ENCODE measurements at regions not wholly inside any gene's neighbourhood (a gene's known extent, or its start where the extent isn't known, plus 50 kb on each side); places are given as distances from the start of the nearest gene placed in this dataset.
A peak's percentile ranks its signal among the peaks of the same experiment; 100 is the strongest.
"Not testable (repeated sequence)": the region's sequence is repeated elsewhere in the genome, so short reads cannot be mapped to it uniquely, and the experiment has no call there.

GRCh38 chr22:49702068-49702397, 125.6 kb downstream of the BRD1 start:
- Histone ChIP-seq H3K9me3 (ENCODE audit: low read length) (peaks cover 18% of the 10 kb centered on the region), H3K27me3 (ENCODE audit: low read length) (peaks cover 2% of the 10 kb centered on the region; the same call in 1 of the 2 replicates), H3K4me2 (ENCODE audit: low read depth, low read length, poor library complexity, severe bottlenecking) (no peak overlapping the region), H3K9ac (ENCODE audit: low read length) (no peak overlapping the region), H3K27ac (ENCODE audit: low read length) (no peak overlapping the region), H4K20me1 (ENCODE audit: insufficient read depth, low read depth, low read length) (no peaks in the 10 kb centered on the region), H3K36me3 (ENCODE audit: insufficient read depth, low read length) (no peaks in the 10 kb centered on the region; the same call in 1 of the 2 replicates), H3K9me2 (replicated peaks; ENCODE audit: insufficient read depth, low read length) (no peaks in the 10 kb centered on the region), H3K4me3 (ENCODE audit: low read length) (no peak overlapping the region), H3K79me2 (ENCODE audit: low read length) (no peaks in the 10 kb centered on the region), H2AFZ (ENCODE audit: low read length) (no peak overlapping the region), H3K4me1 (ENCODE audit: low read length) (peaks cover 8% of the 10 kb centered on the region)
- no peak for DNase-seq

GRCh38 chr22:49701380-49702067, 126.1 kb downstream of the BRD1 start:
- H3K4me1 ChIP-seq (ENCODE audit: low read length): peaks cover 8% of the 10 kb centered on the region
- peaks cover 18% of the 10 kb centered on the region for H3K9me3 ChIP-seq (ENCODE audit: low read length)
- no peaks in the 10 kb centered on the region for H3K9me2 ChIP-seq (replicated peaks; ENCODE audit: insufficient read depth, low read length)
- H3K4me2 ChIP-seq (ENCODE audit: low read depth, low read length, poor library complexity, severe bottlenecking): no peak overlapping the region
- peak; percentile 64 for DNase-seq
- H3K4me3 ChIP-seq (ENCODE audit: low read length): no peak overlapping the region
- H3K79me2 ChIP-seq (ENCODE audit: low read length): no peaks in the 10 kb centered on the region
- peaks cover 2% of the 10 kb centered on the region; the same call in 1 of the 2 replicates for H3K27me3 ChIP-seq (ENCODE audit: low read length)
- H3K9ac ChIP-seq (ENCODE audit: low read length): no peak overlapping the region
- H3K27ac ChIP-seq (ENCODE audit: low read length): no peak overlapping the region
- H4K20me1 ChIP-seq (ENCODE audit: insufficient read depth, low read depth, low read length): no peaks in the 10 kb centered on the region
- H2AFZ ChIP-seq (ENCODE audit: low read length): no peak overlapping the region
- no peaks in the 10 kb centered on the region; the same call in 1 of the 2 replicates for H3K36me3 ChIP-seq (ENCODE audit: insufficient read depth, low read length)

GRCh38 chr22:49699928-49700498, 127.7 kb downstream of the BRD1 start:
- Histone ChIP-seq H3K27ac (ENCODE audit: low read length) (no peak overlapping the region), H3K4me1 (ENCODE audit: low read length) (no peaks in the 10 kb centered on the region), H3K4me3 (ENCODE audit: low read length) (no peak overlapping the region), H3K9me2 (replicated peaks; ENCODE audit: insufficient read depth, low read length) (no peaks in the 10 kb centered on the region), H3K27me3 (ENCODE audit: low read length) (peaks cover 2% of the 10 kb centered on the region; the same call in 1 of the 2 replicates), H3K36me3 (ENCODE audit: insufficient read depth, low read length) (no peaks in the 10 kb centered on the region; the same call in 1 of the 2 replicates), H2AFZ (ENCODE audit: low read length) (no peak overlapping the region), H3K9ac (ENCODE audit: low read length) (no peak overlapping the region), H3K79me2 (ENCODE audit: low read length) (no peaks in the 10 kb centered on the region), H3K9me3 (ENCODE audit: low read length) (peaks cover 18% of the 10 kb centered on the region), H3K4me2 (ENCODE audit: low read depth, low read length, poor library complexity, severe bottlenecking) (no peak overlapping the region), H4K20me1 (ENCODE audit: insufficient read depth, low read depth, low read length) (no peaks in the 10 kb centered on the region)
- no peak for DNase-seq

GRCh38 chr22:49699476-49699875, 128.2 kb downstream of the BRD1 start:
- Histone ChIP-seq H3K36me3 (ENCODE audit: insufficient read depth, low read length) (no peaks in the 10 kb centered on the region; the same call in 1 of the 2 replicates), H3K4me2 (ENCODE audit: low read depth, low read length, poor library complexity, severe bottlenecking) (no peak overlapping the region), H4K20me1 (ENCODE audit: insufficient read depth, low read depth, low read length) (no peaks in the 10 kb centered on the region), H3K27ac (ENCODE audit: low read length) (no peak overlapping the region), H3K4me3 (ENCODE audit: low read length) (no peak overlapping the region), H3K79me2 (ENCODE audit: low read length) (no peaks in the 10 kb centered on the region), H3K4me1 (ENCODE audit: low read length) (no peaks in the 10 kb centered on the region), H2AFZ (ENCODE audit: low read length) (no peak overlapping the region), H3K27me3 (ENCODE audit: low read length) (peaks cover 2% of the 10 kb centered on the region; the same call in 1 of the 2 replicates), H3K9ac (ENCODE audit: low read length) (no peak overlapping the region), H3K9me3 (ENCODE audit: low read length) (peaks cover 18% of the 10 kb centered on the region), H3K9me2 (replicated peaks; ENCODE audit: insufficient read depth, low read length) (no peaks in the 10 kb centered on the region)
- DNase-seq: no peak

GRCh38 chr22:49698616-49699015, 129.1 kb downstream of the BRD1 start:
- not testable (repeated sequence) for H3K4me3 ChIP-seq (ENCODE audit: low read length); H3K27me3 ChIP-seq (ENCODE audit: low read length); H3K9me2 ChIP-seq (replicated peaks; ENCODE audit: insufficient read depth, low read length); H3K79me2 ChIP-seq (ENCODE audit: low read length); H3K27ac ChIP-seq (ENCODE audit: low read length); H4K20me1 ChIP-seq (ENCODE audit: insufficient read depth, low read depth, low read length); H2AFZ ChIP-seq (ENCODE audit: low read length); H3K4me2 ChIP-seq (ENCODE audit: low read depth, low read length, poor library complexity, severe bottlenecking); H3K4me1 ChIP-seq (ENCODE audit: low read length); DNase-seq; H3K36me3 ChIP-seq (ENCODE audit: insufficient read depth, low read length); H3K9ac ChIP-seq (ENCODE audit: low read length)
- peaks cover 18% of the 10 kb centered on the region for H3K9me3 ChIP-seq (ENCODE audit: low read length)

GRCh38 chr22:49697047-49697446, 130.6 kb downstream of the BRD1 start:
- no peak overlapping the region for H3K27ac ChIP-seq (ENCODE audit: low read length)
- no peak overlapping the region for H2AFZ ChIP-seq (ENCODE audit: low read length)
- no peaks in the 10 kb centered on the region for H4K20me1 ChIP-seq (ENCODE audit: insufficient read depth, low read depth, low read length)
- no peak overlapping the region for H3K4me2 ChIP-seq (ENCODE audit: low read depth, low read length, poor library complexity, severe bottlenecking)
- H3K79me2 ChIP-seq (ENCODE audit: low read length): no peaks in the 10 kb centered on the region
- H3K9me2 ChIP-seq (replicated peaks; ENCODE audit: insufficient read depth, low read length): no peaks in the 10 kb centered on the region
- no peak for DNase-seq
- H3K9ac ChIP-seq (ENCODE audit: low read length): no peak overlapping the region
- peaks cover 2% of the 10 kb centered on the region; the same call in 1 of the 2 replicates for H3K27me3 ChIP-seq (ENCODE audit: low read length)
- H3K4me1 ChIP-seq (ENCODE audit: low read length): no peaks in the 10 kb centered on the region
- H3K9me3 ChIP-seq (ENCODE audit: low read length): peaks cover 13% of the 10 kb centered on the region
- no peak overlapping the region for H3K4me3 ChIP-seq (ENCODE audit: low read length)
- H3K36me3 ChIP-seq (ENCODE audit: insufficient read depth, low read length): no peaks in the 10 kb centered on the region; the same call in 1 of the 2 replicates

- Histone ChIP-seq H3K9ac (ENCODE audit: low read length) (no peak overlapping the region), H3K4me3 (ENCODE audit: low read length) (no peak overlapping the region), H3K36me3 (ENCODE audit: insufficient read depth, low read length) (no peaks in the 10 kb centered on the region; the same call in 1 of the 2 replicates), H3K27ac (ENCODE audit: low read length) (no peak overlapping the region), H3K4me2 (ENCODE audit: low read depth, low read length, poor library complexity, severe bottlenecking) (no peak overlapping the region), H3K9me3 (ENCODE audit: low read length) (peaks cover 6% of the 10 kb centered on the region), H2AFZ (ENCODE audit: low read length) (no peak overlapping the region), H4K20me1 (ENCODE audit: insufficient read depth, low read depth, low read length) (no peaks in the 10 kb centered on the region), H3K9me2 (replicated peaks; ENCODE audit: insufficient read depth, low read length) (no peaks in the 10 kb centered on the region), H3K79me2 (ENCODE audit: low read length) (no peaks in the 10 kb centered on the region), H3K27me3 (ENCODE audit: low read length) (no peaks in the 10 kb centered on the region), H3K4me1 (ENCODE audit: low read length) (no peaks in the 10 kb centered on the region)
- DNase-seq: no peak
Observed at GRCh38 chr22:49694462-49695260, 133.0 kb downstream of the BRD1 start.

GRCh38 chr22:49693848-49694247, 133.8 kb downstream of the BRD1 start:
- Histone ChIP-seq H3K79me2 (ENCODE audit: low read length) (no peaks in the 10 kb centered on the region), H4K20me1 (ENCODE audit: insufficient read depth, low read depth, low read length) (no peaks in the 10 kb centered on the region), H3K9ac (ENCODE audit: low read length) (no peak overlapping the region), H3K27ac (ENCODE audit: low read length) (no peak overlapping the region), H3K9me2 (replicated peaks; ENCODE audit: insufficient read depth, low read length) (no peaks in the 10 kb centered on the region), H3K27me3 (ENCODE audit: low read length) (no peaks in the 10 kb centered on the region), H3K36me3 (ENCODE audit: insufficient read depth, low read length) (no peaks in the 10 kb centered on the region; the same call in 1 of the 2 replicates), H3K4me1 (ENCODE audit: low read length) (no peaks in the 10 kb centered on the region), H3K4me3 (ENCODE audit: low read length) (no peak overlapping the region), H2AFZ (ENCODE audit: low read length) (no peak overlapping the region), H3K9me3 (ENCODE audit: low read length) (peaks cover 6% of the 10 kb centered on the region), H3K4me2 (ENCODE audit: low read depth, low read length, poor library complexity, severe bottlenecking) (no peak overlapping the region)
- no peak for DNase-seq

Measured in Karpas-422 (cell line).